Right lobe of liver (tissue), 6 donors: ENCODE measurements at regions not wholly inside any gene's neighbourhood (a gene's known extent, or its start where the extent isn't known, plus 50 kb on each side); places are given as distances from the start of the nearest gene placed in this dataset.

ENCODE experiments used
- ATAC-seq, 4 donors: fragments of 200-7000 bp; cut with Tn5 transposase; one replicate each; pipeline ENCODE4 v1.9.1; 2020; ENCODE audit warnings: mild to moderate bottlenecking in 4 of 4, moderate library complexity in 4 of 4
- DNase-seq, 3 donors: peaks; one replicate each; pipeline ENCODE4 v3.0.0-alpha.2; 2020
- H3K27ac ChIP-seq, 3 donors: fragments of 200-600 bp; one replicate each; pipeline ENCODE4 v1.8.0; 2022
- H3K27me3 ChIP-seq, 2 donors: fragments of 200-600 bp; one replicate each; pipeline ENCODE4 v1.8.0; 2022
- H3K36me3 ChIP-seq, 4 donors: fragments of 200-600 bp; sonication (generic) in 1 of 4; one replicate each; pipeline versions ENCODE4 v1.5.1 to v1.8.0; 2017 to 2022; ENCODE audit warnings: control low read depth in 1 of 4
- H3K4me1 ChIP-seq, 4 donors: fragments of 200-600 bp; sonication (generic) in 1 of 4; one replicate each; pipeline versions ENCODE4 v1.5.1 to v1.8.0; 2017 to 2022; ENCODE audit warnings: control low read depth in 1 of 4
- H3K4me3 ChIP-seq, 3 donors: fragments of 200-600 bp; one replicate each; pipeline ENCODE4 v1.8.0; 2022
- H3K9me3 ChIP-seq, 4 donors: fragments of 200-600 bp; sonication (generic) in 1 of 4; one replicate each; pipeline versions ENCODE4 v1.5.1 to v1.8.0; 2017 to 2022; ENCODE audit warnings: control low read depth in 1 of 4
- CTCF ChIP-seq, 4 donors: fragments of 200-600 bp in 3 of 4; fragments of 450-650 bp in 1 of 4; IDR thresholded peaks; one replicate each; pipeline versions ENCODE4 v1.5.1 to v1.8.0; 2016 to 2022; ENCODE audit warnings: antibody characterized with exemption in 4 of 4, mild to moderate bottlenecking in 2 of 4
- POLR2A ChIP-seq: fragments of 450-650 bp; IDR thresholded peaks from one replicate; pipeline ENCODE4 v1.6.1; 2017; ENCODE audit warnings: antibody characterized with exemption, mild to moderate bottlenecking
- WGBS: methylation state at CpG from one replicate; pipeline ENCODE4 v1.1.6; 2018; ENCODE audit warnings: low coverage, low lambda C conversion rate; ENCODE audit not compliant: insufficient coverage; ENCODE audit errors: missing lambda C conversion rate; 5-methylcytosine and 5-hydroxymethylcytosine counted together
- intact Hi-C, 2 donors: fragments of 100-400 bp; cut with DNase I; formaldehyde crosslinking; loops; one replicate each; pipeline versions ENCODE4 v1.11.2 to v1.14.1; 2022
- donor health status: DM: no; HTN: yes; CAD: no.
- donor health status: DM: no; HTN: no; CAD: no.
- donor health status: DM: no; HTN: no; CAD: no.
- donor health status: DM: no; HTN: yes; CAD: no.
- donor health status: DM: no; HTN: yes; CAD: no.

- Histone ChIP-seq H3K27me3 (no peaks in the 10 kb centered on the region), H3K27ac (no peak overlapping the region), H3K4me1 (peaks cover 0 to 18% (median 2%) of the 10 kb centered on the region in 4 donors), H3K36me3 (no peaks in the 10 kb centered on the region), H3K9me3 (no peaks in the 10 kb centered on the region), H3K4me3 (no peak overlapping the region)
- ATAC-seq = peak in 2 of 4 donors; percentile 29 to 74
- WGBS = 8% methylated on average over 2 of the region's 2 CpGs
- TF ChIP-seq POLR2A = no peak
- no peak for TF ChIP-seq CTCF (IDR thresholded peaks at IDR 0.05)
- no peak for DNase-seq
- intact Hi-C loops = no loop called here
Observed at GRCh38 chr12:63083046-63083445, 68.0 kb downstream of the AVPR1A start.

DNA sequence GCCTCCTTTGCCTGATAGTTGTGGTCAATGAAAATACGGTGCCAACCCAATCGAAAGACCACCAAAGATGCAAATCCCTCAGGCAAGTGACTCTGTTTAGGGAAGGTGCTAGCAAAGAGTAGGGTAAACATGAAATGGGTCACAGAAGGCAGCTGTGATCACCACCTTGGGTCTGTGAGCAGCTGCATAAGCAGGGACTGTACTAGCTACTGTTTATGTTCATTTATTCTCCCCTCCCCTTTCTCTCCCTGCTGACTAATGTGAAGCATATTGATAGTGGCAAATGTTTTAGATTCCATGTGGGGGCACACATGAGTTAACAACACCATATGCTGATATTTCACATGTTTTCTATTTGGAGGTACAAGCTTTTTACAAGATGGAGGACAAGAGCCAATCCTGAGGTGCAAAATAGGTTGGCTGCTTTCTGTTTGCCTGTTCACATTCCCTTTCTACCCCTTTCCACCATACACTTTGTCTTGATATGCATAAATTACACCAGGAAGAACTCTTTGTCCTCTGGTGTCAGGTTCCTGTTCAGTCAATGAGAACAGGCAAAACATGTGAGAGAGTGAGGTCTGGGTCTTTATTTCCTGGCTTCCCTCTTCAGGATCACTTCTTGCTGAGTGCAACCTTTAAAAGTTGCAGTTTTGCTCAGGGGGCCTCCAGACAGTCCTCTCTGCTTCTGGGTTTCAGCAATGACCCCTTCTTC is 71.1 kb downstream of the AVPR1A start:
- WGBS = 84% methylated on average over 2 of the region's 2 CpGs
- H3K27ac ChIP-seq = no peak overlapping the region
- H3K27me3 ChIP-seq = no peaks in the 10 kb centered on the region
- H3K4me3 ChIP-seq = no peak overlapping the region
- peaks cover 0 to 4% (median 2%) of the 10 kb centered on the region in 4 donors for H3K4me1 ChIP-seq
- no peak for ATAC-seq
- H3K36me3 ChIP-seq = no peaks in the 10 kb centered on the region
- intact Hi-C loops = no loop called here
- DNase-seq = no peak
- no peaks in the 10 kb centered on the region for H3K9me3 ChIP-seq
- TF ChIP-seq POLR2A (no peak), CTCF (IDR thresholded peaks at IDR 0.05) (no peak)

DNA sequence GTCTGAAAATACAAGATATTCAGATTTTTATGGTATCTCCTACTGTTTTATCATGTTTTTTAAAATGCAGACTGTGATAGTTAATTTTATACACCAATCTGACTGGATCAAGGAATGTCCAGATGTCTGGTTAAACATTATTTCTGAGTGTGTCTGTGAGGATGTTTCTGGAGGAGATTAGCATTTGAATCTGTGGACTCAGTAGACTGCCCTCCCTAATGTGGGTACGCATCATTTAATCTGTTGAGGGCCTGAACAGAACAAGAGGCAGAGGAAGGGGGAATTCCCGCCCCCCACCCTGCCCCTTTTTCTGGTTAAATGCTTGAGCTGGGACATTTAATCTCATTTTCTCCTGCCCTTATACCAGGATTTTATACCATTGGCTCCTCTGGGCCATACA is 72.1 kb downstream of the AVPR1A start:
- TF ChIP-seq CTCF (IDR thresholded peaks at IDR 0.05) = no peak
- TF ChIP-seq POLR2A = no peak
- no peak overlapping the region for H3K4me3 ChIP-seq
- H3K36me3 ChIP-seq = no peaks in the 10 kb centered on the region
- intact Hi-C loops = no loop called here
- peaks cover 0 to 4% (median 2%) of the 10 kb centered on the region in 4 donors for H3K4me1 ChIP-seq
- ATAC-seq (no peak), DNase-seq (no peak)
- H3K9me3 ChIP-seq = no peaks in the 10 kb centered on the region
- H3K27me3 ChIP-seq = no peaks in the 10 kb centered on the region
- 73% methylated on average over 2 of the region's 2 CpGs for WGBS
- no peak overlapping the region for H3K27ac ChIP-seq

DNA sequence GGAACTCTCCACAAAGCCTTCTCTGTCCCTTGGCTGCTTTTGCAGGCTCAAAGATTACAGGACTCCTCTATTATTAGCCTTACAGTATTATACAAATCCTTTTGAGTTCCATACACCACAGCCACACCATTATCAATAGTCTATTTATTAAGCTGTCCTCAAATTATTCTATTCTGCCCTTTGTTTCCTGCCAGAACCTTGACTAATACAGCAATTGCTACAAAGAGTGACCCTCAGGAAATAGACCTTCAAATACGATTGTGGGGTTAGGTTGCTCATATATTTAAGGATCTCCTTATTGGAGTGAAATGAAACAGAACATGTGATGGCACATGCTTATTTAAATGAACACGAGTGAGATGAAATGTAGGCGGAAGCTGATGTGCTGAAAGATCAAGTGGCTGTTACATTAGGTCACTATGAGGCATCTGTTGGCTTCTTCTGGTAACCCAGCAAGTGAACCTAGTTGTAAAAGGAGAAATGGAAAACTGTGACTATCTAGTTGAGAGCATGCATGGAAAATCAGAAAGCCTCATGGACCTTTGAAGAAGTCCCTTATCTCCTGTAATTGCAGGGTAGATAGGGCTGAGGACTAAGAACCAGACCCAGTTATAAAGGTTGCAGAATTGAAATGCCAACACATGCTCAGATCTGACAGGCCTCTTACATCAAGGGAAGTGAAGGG is 75.5 kb downstream of the AVPR1A start:
- DNase-seq = no peak
- H3K9me3 ChIP-seq = no peaks in the 10 kb centered on the region
- H3K27me3 ChIP-seq = no peaks in the 10 kb centered on the region
- no peaks in the 10 kb centered on the region for H3K4me1 ChIP-seq
- intact Hi-C loops = no loop called here
- TF ChIP-seq CTCF (IDR thresholded peaks at IDR 0.05) (no peak), POLR2A (no peak)
- H3K36me3 ChIP-seq = no peaks in the 10 kb centered on the region
- H3K4me3 ChIP-seq = no peak overlapping the region
- no peak for ATAC-seq
- no peak overlapping the region for H3K27ac ChIP-seq
- WGBS = 80% methylated on average over 3 of the region's 3 CpGs
